Activated T-helper 1 cell treated with anti-CD3 and anti-CD28 coated beads, Interleukin-2, amount 50 U/mL, for 16 hours (primary cell): ENCODE measurements at regions not wholly inside any gene's neighbourhood (a gene's known extent, or its start where the extent isn't known, plus 50 kb on each side); places are given as distances from the start of the nearest gene placed in this dataset.

Source experiments
- DNase-seq, 2 donors: peaks; one replicate each; pipeline ENCODE4 v3.0.0-alpha.2; 2020; ENCODE audit warnings: low read depth in 1 of 2, low spot score in 1 of 2

DNA sequence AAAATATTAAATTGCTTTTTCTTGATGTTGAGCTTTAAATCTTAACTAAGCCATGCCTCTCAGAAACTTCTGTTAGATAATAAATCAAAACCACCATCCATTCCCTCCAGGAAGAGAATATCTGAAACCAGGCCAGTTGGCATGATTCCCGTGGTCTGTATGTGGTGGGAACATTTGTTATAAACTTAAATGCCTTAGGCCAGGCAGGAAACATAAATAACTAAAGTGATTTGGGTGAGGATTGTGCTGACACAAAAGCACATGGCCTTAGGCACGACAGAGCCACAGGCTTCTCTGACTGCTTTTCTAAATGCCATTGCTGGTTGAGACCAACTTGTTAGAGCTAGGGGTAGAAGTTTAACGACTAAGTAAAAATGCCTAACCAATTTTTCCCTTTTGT lies 255.9 kb downstream of the GABRG2 start:
- DNase-seq: no peak

GRCh38 chr5:162324328-162324727 lies 256.8 kb downstream of the GABRG2 start:
- DNase-seq: no peak

GRCh38 chr5:162325143-162325727 lies 257.7 kb downstream of the GABRG2 start:
- no peak for DNase-seq

DNA sequence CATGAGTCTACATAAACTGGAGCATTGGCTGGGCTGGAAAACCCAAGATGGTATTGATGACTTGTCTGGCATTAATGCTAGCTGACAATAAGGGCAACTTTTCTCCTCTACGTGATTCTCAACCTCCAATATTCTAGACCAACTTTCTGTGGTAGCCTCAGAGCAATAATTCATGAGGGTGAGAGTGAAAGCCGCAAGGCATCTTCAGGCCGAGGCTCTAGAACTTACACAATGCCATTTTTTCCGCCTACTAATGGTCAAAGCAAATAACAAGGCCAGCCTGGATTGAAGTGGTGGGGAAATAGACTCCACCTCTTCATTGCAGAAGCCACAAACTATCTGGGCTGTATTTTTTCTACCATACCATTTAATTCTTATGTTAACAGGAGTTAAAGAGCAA lies 267.4 kb downstream of the GABRG2 start:
- no peak for DNase-seq

- no peak for DNase-seq
Measured at GRCh38 chr5:162360373-162360931, 292.9 kb downstream of the GABRG2 start.

DNA sequence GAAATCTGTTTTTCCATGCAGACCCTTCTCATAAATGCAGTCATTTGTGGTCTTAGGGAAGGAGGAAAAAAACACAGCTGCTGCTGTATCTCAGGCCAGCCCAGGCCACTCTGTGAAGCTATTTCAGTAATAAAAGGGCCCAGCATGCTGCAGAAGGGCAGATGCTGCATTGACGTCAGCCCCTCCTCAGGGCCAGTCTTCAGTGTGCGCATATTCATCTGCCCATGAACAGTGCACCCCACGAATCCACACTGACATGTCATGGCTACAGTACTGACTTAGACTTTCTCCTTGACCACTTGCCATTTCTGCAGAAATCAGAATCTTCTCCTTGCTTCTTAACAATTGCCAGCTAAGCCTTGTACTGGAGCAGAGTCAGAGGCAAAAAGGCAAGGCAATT lies 304.7 kb downstream of the GABRG2 start:
- no peak for DNase-seq

DNA sequence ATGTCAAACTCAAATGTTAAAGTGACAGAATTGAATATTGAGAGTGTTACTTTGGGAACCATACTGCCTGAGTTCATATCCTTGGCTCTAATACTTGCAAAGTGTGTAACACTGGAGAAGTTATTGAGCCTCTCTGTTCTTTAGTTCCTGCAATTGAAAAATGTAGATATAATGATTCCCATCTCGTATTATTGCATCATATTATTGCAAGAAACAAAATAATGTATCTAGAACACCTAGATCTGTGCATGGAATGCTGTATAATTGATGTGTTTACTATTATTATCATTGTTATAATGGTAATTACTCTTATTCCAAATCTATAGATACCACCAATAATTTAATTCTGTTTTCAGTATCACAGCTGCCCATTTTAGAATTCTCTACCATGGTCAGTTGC lies 310.3 kb downstream of the GABRG2 start:
- no peak for DNase-seq

- DNase-seq: no peak
Measured at GRCh38 chr5:162382839-162383238, 315.3 kb downstream of the GABRG2 start.

DNA sequence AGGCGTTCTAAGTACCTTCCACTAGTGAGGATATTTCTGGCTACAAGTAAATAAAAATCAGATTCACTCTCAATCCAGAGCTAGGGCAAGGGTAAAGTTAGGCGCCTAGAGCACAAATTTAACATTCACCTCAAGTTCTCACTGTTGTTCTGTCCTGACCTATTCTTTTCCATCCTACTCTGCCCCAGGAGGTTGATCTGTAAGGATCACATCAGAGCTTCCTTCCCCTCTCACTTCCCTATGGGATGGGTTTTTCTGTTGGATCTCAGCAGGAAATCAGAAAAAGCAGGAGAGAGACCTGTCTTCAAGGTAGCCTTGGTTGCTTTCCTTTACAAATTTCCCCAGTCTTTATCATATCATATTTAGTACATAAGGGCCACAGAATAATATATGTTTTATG lies 316.7 kb downstream of the GABRG2 start:
- DNase-seq: no peak

DNA sequence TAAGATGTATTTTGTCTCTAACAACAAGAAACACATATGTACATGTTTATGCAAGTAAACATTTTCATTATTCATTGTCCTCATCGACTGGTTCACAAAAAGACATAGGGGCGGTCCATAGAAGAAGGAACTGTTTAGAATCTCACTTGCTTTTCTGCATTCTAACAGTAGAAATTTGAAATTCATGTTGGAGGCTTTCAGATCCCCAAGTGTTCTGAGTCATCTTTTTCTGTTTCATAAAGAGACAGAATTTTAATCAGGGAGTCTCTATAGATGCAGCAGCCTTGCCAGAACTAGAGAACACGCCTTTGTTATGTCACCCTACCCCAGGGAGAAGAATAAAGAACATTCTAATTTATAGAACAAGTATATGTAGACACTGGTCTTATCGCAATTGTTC lies 324.3 kb downstream of the GABRG2 start:
- no peak for DNase-seq

DNA sequence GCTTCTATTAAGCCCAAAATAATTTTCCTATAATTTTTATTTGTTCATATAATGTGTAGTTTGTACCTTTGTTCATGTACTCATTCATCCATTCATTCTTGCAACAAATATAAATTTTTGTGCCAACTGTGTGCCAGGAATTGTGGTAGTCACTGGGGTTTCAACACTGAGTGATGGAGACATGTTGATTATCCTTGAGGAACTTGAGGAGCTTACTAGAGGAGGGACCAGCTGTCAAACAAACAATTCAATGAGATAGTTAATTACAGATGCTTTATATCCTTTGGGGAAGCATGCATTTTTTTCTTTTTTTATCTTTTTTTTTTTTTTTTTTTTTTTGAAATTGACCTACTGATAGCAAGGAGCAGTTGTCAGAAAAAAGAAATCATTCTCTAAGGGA lies 324.8 kb downstream of the GABRG2 start:
- no peak for DNase-seq

DNA sequence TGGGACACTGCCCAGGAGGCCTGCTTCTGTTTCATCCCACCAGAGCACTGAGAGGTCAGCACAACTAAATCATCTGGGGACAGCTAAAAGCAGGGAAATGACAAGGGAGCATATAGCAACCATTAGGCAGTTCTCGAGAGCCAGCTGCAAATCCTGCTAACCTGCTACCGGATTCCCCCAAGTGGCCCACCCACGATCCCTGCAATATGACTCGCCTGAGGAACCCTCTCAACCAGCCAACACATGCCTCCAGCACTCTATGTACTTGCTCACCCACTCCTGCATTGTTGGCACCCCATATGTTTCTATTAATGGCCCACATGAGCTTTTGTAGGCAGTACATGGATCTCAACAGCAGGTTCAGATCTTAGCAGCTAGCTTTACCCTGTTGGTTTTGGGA lies 326.0 kb downstream of the GABRG2 start:
- no peak for DNase-seq

GRCh38 chr5:162407614-162408013 lies 340.0 kb downstream of the GABRG2 start:
- DNase-seq: no peak

GRCh38 chr5:162410365-162410764 lies 342.8 kb downstream of the GABRG2 start:
- no peak for DNase-seq

GRCh38 chr5:162429142-162429541 lies 361.6 kb downstream of the GABRG2 start:
- DNase-seq: no peak

DNA sequence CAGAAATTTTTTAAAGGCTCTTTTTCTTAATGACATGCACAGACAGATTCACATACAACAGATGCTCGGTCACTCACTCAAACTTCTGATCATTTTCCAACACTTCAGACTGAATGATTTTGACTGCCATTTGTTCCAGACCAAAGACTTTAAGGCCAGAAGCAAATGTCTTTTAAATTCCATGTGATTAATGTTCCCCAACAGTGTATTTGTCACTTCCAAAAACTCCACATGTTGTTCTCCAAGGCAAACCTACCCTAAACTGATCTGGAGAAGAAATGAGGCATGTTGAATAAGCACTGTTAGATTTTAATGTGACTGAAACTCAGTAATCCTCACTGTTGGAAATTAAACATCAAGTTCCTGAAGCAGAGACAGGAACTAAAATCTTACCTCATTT lies 366.7 kb downstream of the GABRG2 start:
- no peak for DNase-seq

GRCh38 chr5:162436055-162436454 lies 368.5 kb downstream of the GABRG2 start:
- DNase-seq: no peak

DNA sequence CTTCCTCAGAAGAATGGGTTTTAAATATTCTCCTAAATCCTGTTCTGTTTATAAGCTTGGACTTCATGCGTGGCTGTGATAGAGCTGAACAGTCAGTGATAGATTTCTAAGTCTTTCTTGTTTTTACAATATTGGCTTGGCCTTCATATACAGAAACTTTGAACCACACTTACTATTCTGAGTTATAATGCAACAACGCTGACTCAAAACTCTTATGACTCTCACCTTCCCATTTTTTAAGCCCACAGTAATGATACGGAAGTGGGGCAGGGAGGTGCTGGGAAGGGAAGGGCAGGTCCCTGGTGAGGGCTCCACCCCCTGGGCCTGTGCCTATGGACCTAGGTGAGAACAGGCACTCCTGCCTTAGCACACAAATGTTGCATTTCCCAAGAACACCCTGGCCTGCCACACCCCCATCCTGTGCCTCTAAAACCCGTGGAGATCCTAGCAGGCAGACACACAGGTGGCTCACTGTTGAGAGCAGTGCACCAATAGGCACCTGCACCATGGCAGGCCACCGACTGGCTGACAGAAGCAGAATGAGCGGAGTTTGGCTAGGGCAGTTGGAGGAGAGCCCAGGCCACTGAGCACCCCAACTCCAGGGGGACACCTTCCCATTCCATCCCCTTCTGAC lies 376.7 kb downstream of the GABRG2 start:
- DNase-seq: no peak

DNA sequence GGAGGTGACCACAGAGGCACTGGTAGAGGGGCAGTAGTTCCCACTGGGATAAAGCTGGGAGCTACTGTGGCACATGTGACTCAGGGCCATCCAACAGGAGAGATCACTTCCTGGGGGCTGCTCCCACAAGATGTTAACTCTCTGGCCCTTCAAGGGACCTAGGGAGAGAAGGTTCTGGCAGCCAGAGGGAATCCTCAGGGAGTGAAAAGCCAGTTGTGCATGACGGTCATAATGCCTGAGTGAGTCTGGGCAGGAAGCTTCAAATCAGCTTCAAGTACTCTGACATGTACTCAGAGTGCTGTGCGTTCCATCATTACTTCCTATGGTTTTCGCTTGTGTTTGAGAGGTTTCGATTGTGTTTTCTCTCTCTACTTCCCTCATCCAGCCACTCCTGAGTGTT lies 388.5 kb downstream of the GABRG2 start:
- DNase-seq: no peak

DNA sequence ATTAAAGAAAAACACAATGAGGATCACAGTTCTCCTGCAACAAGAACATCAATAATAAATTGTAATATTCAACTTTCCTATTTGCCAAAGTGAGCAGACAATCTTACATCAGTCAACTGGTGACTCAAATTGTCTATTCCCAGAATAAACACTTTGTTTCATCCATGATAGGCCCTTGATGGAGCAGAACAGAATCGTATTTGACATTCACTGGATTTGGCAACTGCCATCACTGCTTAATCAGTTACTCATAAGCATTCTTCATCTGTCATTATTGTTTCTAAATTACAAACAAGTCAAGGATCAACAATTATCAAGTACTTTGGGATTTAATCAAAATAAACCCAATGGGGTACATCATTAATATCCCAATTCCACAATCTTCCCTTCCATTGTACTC lies 398.4 kb downstream of the GABRG2 start:
- no peak for DNase-seq

DNA sequence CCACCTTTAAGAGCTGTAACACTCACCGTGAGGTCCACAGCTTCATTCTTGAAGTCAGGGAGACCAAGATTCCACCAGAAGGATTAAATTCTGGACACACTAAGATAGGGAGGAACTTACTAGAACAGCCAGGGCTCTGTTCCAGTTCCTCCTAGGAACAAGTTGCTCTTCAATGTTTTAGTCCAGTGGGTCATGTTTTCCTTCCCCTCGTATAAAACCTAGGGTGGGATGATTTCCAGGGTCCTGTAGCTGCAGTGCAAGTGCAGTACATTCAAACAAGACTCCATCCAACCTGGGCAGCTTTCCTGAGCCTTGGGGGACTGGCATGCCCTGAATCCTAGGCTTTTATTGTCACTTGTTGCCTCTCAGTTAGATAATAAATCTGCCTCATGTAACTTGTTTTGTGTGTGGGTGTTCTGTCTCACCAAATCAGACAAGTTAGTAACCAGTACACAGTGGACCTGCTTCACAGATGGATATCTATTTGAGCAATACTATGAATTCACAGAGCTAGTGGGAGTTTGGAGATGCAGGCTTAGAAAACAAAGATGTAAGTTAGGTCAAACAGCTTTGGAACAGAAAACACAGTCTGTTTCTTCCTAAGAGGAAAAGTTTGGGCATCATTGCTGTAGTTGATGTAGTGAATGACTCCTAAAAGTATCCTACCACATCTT lies 405.6 kb downstream of the GABRG2 start:
- DNase-seq: no peak

DNA sequence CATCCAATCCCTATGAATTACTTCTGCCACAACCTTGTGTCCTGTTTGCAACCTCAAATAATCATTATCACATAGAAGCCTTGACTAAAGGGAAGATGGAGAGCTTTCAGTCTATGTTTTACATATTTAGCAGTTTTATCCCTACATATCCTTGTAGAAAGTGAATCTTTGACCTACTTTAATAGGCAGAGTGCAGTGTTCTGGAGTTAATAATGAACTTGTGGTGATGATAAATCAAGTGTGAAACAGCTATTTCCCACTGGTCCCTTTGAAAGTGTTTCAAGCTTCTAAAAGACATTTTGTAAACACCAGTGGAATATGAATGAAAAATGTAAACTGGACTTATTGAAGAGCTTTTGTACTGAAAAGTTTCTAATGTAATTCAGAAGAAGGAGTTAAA lies 406.7 kb downstream of the GABRG2 start:
- no peak for DNase-seq

DNA sequence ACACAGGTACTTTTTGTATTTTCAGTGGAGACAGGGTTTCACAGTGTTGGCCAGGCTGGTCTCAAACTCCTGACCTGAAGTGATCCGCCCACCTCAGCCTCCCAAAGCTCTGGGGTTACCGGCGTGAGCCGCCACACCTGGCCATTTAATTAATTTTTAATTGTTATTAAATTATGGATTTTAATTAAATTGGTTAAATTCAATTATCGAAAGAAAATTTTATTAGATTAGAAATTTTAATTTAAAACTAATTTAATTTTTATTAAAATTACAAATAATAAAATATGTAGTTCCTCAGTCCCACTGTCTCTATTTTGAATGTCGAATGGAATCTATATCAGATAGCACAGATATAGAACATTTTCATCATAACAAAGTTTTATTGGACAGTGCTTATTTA lies 416.5 kb downstream of the GABRG2 start:
- DNase-seq: no peak
